Posterior vena cava (tissue), 2 donors: ENCODE measurements at regions not wholly inside any gene's neighbourhood (a gene's known extent, or its start where the extent isn't known, plus 50 kb on each side); places are given as distances from the start of the nearest gene placed in this dataset.
"Not testable (repeated sequence)": the region's sequence is repeated elsewhere in the genome, so short reads cannot be mapped to it uniquely, and the experiment has no call there.

Experiments
- DNase-seq: peaks from one replicate; pipeline ENCODE4 v3.0.0-alpha.2; 2020; ENCODE audit warnings: low spot score
- intact Hi-C, 2 donors: fragments of 100-400 bp; cut with DNase I; formaldehyde crosslinking; loops; one replicate each; pipeline versions ENCODE4 v1.14.1 to v1.14.2; 2022 to 2023
- donor health status: DM: yes; HTN: yes; CAD: no.
- donor health status: DM: yes; HTN: yes; CAD: no.

DNA sequence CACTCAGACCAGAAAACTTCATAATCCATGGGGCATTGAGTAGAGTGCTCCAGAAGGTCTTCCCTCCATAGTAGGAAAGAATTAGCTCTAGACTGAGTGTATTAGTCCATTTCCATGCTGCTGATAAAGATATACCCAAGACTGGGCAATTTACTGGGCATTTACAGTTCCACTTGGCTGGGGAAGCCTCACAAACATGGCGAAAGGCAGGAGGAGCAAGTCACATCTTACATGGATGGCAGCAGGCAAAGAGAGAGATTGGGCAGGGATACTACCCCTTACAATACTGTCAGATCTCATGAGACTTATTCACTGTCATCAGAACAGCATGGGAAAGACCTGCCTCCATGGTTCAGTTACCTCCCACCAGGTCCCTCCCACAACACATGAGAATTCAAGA lies 300.6 kb upstream of the TMEM132C start:
- DNase-seq, result no peak
- intact Hi-C loops, result no loop called here

DNA sequence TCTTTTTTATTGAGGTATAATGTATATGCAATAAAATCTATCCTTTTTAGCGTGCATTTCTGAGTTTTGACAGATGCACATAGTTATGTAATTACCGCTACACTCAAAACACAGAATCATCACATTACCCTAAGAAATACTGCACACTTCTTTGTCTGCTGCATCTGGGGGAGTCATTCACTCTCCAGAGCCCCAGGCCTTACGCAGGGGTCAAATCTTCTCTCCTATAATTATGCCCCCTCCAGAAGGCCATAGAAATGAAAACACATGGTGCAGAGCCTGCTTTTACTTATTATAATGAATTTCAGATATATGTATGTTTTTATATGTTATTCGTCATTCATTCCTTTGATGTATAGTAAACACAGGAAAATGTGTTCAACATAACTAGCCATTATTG lies 296.5 kb upstream of the TMEM132C start:
- intact Hi-C loops, result no loop called here
- no peak for DNase-seq

DNA sequence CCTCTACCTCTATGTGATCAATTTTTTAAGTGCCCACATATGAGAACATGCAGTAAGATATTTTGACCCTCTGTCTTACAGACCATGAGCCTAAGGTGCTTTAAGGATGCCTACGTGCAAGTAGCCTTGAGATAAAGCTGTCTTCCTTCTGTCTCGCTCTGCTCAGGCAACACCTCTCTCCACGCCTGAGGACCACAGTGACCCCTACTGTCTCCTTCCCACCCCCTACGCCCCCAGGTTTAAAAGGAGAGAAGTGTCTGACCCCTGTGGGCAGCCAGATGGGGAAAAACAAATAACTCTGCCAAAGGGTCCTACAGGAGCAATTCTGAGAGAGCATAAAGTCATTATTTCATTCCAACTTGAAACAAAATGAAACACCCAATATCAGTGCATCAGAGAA lies 286.4 kb upstream of the TMEM132C start:
- no peak for DNase-seq
- intact Hi-C loops, result no loop called here

DNA sequence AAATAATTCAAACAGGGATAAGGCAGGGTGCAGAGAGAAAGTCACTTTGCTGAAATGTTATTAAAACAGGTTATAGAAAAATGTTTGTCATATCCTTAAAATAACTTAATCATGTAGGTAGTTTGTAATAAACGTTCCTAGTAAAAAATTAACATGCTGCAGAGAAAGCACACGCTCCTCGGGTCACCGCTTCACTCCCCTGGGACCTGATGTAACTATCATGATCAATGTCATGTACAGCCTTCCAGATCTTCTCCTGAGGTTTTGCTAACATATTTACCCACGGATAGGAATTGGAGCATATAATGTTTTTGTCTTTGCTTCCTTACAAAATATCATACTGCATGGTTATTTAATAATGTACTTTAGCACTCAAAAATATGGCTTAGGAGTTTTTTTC lies 285.1 kb upstream of the TMEM132C start:
- intact Hi-C loops, result no loop called here
- DNase-seq, result no peak

- intact Hi-C loops, result not testable (repeated sequence)
- peak; percentile 79 for DNase-seq
These were observed 283.7 kb upstream of the TMEM132C start for GRCh38 chr12:127983213-127983791.

GRCh38 chr12:127984386-127985055 lies 282.4 kb upstream of the TMEM132C start:
- DNase-seq, result no peak
- intact Hi-C loops, result no loop called here

DNA sequence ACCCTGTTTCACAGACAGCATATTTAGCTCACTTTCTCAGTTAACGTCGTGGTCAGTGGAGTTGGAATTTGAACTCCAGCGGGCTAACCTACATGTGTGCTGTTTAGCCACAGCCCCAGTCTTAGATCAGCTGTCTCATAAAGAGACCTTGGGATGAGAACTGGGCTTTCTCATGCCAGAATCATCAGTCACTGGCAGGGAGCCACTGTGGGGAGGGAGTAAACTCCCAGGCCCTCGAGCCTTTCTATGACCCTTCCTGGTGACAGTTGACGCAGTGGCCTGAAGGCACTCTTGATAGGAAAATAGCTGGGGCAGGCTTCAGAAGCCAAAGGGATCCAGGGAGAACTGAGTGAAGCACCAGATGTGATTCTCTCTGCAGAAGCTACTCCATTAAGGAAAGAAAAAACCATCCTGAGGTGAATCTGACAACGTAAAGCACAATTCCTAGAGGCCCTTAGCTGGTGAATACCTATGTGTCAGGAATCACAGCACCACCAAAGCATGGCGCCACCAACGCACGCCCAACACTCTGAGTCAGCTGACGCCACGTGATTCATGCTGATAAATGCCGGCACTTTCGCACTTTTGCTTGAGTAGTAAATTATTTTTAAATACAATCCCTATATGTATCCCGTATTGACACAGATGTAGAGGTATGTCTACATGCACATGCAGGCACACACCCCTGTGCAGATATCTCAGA lies 279.6 kb upstream of the TMEM132C start:
- DNase-seq, result no peak
- intact Hi-C loops, result no loop called here

- DNase-seq, result no peak
- intact Hi-C loops, result no loop called here
These were observed 275.5 kb upstream of the TMEM132C start for GRCh38 chr12:127991485-127991884.

DNA sequence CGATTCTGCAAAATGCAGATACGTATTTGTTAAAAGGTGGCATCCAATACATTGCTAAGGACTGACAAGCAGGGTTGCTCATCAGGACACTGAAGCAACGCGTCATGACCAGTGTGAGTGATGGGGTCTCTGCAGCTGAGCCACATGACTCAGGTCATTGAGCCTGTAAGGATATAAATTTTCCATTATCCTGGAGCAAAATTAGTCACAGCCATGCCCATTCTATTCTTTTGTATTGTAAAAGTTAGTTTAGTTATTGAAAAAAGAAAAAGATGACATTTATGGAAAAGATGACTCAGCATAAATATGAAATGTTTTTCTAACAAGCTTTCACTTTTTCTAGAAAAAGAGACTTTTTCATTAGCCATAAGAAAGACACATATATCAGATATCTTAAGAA lies 268.0 kb upstream of the TMEM132C start:
- DNase-seq, result no peak
- intact Hi-C loops, result no loop called here

DNA sequence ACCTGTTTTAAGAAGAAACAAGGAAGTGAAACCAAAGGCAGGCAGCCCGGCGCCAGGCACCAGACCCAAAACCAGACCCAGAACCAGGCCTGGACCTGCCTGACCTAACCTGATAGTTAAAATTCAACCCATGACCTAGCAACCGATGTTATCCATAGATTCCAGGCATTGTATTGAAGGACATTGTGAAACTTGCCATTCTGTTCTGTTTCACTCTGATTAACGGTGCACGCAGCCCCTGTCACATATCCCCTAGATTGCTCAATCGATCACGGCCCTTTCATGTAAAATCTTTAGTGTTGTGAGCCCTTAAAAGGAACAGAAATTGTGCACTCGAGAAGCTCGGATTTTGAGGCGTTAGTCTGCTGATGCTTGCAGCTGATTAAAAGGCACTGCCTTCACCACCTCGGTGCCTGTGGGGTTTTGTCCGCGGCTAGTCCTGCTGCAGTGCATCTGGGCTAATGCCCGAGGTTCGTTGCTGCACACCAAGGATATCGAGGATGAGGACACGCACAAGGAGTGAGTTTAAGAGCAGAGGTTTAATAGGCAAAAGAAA lies 262.5 kb upstream of the TMEM132C start:
- DNase-seq, result no peak
- intact Hi-C loops, result no loop called here

GRCh38 chr12:128007250-128007649 lies 259.7 kb upstream of the TMEM132C start:
- no peak for DNase-seq
- intact Hi-C loops, result no loop called here

GRCh38 chr12:128008341-128008740 lies 258.6 kb upstream of the TMEM132C start:
- no peak for DNase-seq
- intact Hi-C loops, result no loop called here

- no peak for DNase-seq
- intact Hi-C loops, result no loop called here
These were observed 257.9 kb upstream of the TMEM132C start for GRCh38 chr12:128009108-128009507.

- intact Hi-C loops, result no loop called here
- no peak for DNase-seq
These were observed 254.9 kb upstream of the TMEM132C start for GRCh38 chr12:128012110-128012509.

GRCh38 chr12:128015276-128015675 lies 251.7 kb upstream of the TMEM132C start:
- no peak for DNase-seq
- intact Hi-C loops, result no loop called here

DNA sequence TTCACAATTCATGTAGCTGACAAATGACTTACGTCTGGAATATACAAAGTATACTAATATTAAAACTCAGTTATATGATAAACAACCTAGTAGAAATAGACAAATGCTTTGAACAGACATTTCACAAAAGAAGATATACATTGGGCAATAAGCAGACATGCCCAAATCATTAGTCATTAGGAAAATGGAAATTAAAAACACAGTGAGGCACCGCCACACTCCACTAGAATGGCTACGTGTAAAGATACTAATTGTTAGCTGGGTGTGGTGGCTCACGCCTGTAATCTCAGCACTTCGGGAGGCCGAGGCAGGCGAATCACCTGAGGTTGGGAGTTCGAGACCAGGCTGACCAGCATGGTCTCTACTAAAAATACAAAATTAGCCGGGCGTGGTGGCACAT lies 248.9 kb upstream of the TMEM132C start:
- no peak for DNase-seq
- intact Hi-C loops, result no loop called here

DNA sequence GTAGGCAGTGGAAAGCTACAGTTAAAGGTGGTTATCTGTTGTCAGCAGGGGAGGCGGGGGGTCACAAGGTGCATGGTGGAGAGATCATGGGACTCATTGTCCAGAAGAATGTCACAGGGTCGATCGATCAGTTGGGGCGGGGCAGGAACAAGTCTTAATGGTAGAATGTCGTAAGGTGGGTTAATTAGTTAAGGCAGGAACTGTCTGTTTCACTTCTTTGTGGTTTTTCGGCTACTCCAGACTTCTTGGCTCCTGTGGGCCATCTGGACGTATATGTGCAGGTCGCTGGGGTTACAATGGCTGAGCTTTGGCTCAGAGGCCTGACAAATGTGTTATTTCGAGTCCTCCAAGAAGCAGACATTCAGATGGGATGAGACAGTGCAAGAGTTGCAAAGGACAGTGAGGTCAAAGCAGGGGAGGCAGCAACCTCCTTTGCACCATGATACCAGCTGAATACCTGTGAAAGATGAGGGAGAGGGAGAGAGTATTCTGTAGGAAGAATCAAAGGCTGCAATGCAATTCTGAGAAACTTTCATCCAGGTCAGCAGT lies 246.9 kb upstream of the TMEM132C start:
- intact Hi-C loops, result no loop called here

DNA sequence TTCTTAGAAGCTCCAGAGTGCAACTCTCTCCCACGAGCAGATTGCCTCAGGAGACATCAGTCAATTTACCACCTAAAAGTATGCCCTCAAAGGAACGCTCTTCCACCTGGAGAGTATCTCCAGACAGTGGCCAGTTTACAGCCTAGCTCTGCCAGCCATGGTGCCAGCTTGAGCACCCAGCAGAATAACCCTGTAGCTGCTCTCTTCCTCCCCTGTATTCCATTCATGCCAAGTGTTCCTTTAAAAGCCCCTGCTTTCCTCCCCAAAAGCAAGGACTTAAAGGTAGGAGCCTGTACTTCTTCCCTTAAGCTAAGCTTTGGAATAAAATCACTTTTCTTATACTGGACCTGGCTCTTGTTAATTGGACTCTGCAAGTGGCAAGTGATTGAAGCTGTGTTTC lies 245.4 kb upstream of the TMEM132C start:
- DNase-seq, result no peak
- intact Hi-C loops, result no loop called here

More for the DNA sequence above, 246.9 kb upstream of the TMEM132C start:
- no peak for DNase-seq

- intact Hi-C loops, result no loop called here
- no peak for DNase-seq
These were observed 241.3 kb upstream of the TMEM132C start for GRCh38 chr12:128025589-128026245.
